HEK293 (cell line): ENCODE measurements at regions not wholly inside any gene's neighbourhood (a gene's known extent, or its start where the extent isn't known, plus 50 kb on each side); places are given as distances from the start of the nearest gene placed in this dataset.

Experiments used
- ZNF18 ChIP-seq: fragments of 450-650 bp; formaldehyde crosslinking; IDR thresholded peaks from 2 replicates; pipeline ENCODE4 v1.5.1; 2016; ENCODE audit warnings: missing biosample characterization, missing genetic modification characterization
- ZNF335 ChIP-seq: fragments of 450-650 bp; formaldehyde crosslinking; conservative IDR thresholded peaks from 2 replicates; pipeline ENCODE4 v1.5.1; 2016; ENCODE audit warnings: missing biosample characterization, missing genetic modification characterization

- no peak for TF ChIP-seq ZNF335 (tag by site-specific recombination)
- no peak for TF ChIP-seq ZNF18 (tag by site-specific recombination)
Measured at GRCh38 chr5:112626715-112627114, 111.0 kb upstream of the APC start.
